GM19025 (cell line): ENCODE measurements at regions not wholly inside any gene's neighbourhood (a gene's known extent, or its start where the extent isn't known, plus 50 kb on each side); places are given as distances from the start of the nearest gene placed in this dataset.
"Not testable (repeated sequence)": the region's sequence is repeated elsewhere in the genome, so short reads cannot be mapped to it uniquely, and the experiment has no call there.

Source experiments
- ATAC-seq: cut with Tn5 transposase; IDR thresholded peaks from one replicate; pipeline ENCODE4 v1.9.1; 2021; ENCODE audit warnings: mild to moderate bottlenecking, low read depth, moderate library complexity; ENCODE audit not compliant: unreplicated experiment

DNA sequence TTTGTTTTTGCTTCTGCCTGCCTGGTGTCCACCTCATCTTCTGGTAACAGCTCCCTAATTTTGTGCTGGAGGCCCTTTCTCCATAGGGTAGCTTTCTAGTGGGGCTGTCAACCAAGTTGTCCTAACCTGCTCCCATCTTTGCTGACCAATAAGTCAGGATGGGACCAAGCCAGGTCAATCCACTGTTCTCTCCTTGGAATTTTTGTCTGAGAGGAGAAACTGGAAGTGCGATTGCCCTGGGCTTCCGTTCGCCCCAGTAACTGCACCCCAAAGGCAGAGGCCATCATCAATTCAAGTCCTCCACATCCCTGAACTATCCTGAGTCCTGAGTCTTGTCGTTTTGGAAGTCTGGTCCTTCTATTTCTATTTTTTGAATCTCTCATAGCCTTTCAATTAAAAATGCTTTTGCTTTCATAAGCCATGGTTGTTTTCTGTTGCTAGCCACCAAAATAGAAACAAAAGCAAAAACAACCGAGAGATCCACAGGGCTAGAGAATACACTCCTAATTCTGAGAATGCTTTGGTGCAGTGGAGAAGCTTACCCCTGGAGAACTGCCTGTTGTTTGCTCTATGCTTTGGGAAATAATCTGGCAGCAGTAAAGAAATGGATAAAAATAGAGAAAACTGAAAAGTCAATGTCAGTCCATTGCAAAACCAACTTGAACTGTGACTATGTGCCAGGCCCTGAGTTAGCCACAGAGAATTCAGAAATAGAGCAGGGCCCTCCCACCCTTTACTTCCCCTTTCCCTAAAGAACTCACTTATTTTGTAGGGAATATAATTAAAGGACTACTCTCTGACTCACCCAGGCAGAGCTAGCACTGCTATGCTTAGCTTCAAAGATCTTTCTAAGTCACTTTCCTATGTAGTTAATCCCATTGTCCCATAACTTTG, 368.1 kb downstream of the CXCL12 start:
- ATAC-seq = no peak

DNA sequence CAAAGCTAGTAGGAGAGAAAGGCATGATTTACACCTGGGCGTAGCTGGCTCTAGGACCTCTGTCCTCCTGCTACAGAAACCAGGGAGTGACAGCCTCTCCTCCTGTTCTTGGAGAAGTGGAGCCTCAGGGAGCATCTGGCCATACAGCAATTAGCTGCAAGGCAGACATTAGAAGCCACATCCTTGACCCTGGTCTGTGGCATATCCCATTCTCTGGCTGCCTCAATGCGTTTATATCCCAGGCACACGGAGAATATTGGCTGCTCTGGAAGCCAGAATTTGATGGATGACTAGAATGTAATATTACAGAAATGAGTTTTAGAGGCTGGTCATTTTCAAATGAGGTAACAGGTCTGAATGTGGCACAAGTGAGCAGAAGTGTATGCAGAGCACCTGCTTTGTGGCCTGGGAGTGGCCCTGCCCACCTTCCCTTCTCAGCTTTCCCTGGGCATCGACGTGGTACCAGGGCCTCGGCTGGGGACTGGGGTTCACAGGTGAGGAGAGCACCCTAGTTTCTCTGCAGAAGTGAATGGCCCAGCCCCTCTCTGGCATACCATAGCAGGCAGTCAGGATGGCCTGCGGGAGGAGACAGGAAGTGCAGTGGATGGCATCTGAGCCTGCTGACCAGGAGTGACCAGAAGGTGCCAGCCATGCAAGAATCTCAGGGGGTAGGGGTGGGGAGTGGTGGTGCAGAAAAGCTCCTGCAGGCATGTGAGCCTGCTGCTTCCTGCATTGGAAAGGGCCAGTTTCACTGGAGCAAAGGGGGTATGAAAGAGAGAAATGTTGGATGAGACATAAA, 367.2 kb upstream of the ZNF32 start:
- ATAC-seq = no peak

DNA sequence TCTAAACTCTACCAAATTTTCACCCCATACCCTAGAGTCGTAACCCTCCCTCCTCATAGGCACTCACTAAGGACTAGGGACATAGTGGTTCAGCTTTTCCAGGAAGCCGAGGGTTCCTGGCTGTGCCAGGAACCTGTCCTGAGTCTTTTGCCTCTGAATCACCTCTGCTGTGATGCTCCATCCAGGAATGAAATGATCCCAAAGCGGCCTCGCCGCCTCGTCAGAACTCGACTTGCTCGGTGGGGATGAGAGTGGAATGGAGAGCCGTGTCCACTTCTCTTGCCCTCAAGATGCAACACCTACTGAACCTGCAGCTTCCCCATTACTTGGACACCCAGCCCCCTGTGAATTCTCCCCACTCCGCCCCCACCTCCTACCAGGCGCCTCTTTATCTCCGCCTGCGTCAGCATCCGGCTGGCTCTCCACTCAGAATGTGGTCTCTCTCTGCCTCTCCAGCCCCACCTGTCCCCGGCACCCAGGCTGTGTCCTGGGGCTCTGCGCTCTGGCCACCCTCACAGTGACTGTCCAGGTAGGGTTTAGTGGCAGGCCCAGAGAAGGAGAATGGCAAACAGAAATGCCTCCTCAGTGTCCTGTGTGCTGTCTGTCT, 366.1 kb upstream of the ZNF32 start:
- no peak for ATAC-seq

DNA sequence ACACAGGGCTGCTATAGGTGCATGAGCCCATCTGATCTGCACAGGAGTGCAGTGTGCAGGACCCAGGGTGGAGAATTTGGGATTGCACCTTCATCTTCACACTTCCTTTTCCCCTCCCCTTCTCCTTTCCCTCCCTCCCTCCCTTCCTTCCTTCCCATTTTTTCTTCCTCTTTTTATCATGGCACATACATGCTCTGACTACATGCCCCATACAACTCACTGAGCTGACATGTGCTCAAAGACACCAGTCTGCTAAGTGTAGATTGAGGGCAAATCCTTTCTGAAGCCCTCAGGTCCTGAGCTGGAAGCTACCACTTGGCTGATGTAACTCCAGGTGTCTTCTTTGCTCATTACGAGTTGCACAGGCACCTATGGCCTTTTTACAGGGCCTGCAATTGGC, 365.3 kb upstream of the ZNF32 start:
- no peak for ATAC-seq

DNA sequence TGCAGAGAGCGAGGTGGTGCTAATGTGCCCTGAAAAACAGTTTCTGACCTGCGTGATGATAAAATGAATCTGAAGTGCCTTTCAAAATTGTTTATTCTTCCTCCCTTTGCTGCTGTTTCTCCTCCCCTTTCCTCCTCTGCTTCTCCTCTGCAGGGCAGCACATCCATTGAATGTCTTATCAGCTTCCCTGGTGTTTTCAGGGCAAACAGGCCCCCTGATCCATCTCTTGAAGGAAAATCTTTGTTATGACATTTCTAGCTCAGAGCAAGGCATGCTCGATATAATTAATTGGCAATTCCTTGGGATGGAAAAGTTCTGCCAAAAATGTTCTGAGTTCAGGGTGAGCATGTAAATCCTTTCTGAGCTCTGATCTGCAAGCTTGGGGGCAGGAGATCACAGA, 364.2 kb upstream of the ZNF32 start:
- no peak for ATAC-seq

DNA sequence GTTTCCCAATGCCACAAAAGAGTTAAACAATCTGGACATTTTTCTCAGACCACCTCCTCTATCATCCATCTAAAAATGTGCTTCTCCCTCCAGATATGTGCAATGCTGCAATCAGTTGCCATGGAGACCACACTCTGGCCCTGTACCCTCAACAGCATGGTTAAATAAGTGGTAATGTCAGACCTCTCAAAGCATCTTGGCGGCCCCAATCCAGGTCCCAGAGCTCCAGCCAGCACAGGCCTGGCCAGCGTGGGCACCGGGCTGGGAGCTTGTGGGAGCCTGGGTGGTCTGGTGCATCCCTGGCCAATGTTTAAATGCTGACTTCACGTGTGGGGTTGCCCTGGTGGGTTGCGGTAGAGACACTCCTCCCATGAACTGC, 362.9 kb upstream of the ZNF32 start:
- no peak for ATAC-seq

DNA sequence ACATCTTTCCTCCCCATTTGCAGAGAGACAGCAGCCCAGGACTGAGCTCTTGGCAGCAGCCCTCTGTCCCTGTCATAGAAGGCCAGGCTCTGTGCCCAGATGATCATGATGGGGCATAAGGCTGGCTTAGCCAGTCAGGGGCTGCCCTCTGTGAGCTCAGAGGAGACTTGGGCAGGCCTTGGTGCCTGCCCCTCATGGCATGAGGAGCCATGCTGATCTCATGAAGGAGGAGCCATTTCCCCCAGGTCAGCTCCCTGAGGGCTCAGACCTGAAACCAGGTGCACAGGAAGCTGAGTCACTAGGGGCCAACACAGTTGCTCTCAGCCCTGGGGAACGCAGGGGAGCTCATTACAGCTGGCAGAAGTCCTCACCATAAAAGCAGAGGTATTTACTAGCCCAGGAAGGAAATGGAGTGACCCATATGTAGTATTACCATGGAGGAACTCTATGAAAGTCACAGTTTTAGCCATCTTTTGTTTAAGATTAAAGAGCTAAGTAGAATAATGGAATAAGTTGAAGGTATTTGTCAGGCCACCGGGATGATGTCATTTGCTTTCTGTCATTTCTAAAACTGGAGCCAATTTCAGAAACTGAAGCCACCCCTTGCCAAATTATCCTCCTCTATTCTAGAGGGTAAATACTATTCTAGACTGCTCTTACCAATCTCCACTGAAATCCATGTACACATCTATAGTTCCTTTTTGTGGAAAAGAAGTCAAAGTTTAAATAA, 362.4 kb upstream of the ZNF32 start:
- ATAC-seq = peak; percentile 87

DNA sequence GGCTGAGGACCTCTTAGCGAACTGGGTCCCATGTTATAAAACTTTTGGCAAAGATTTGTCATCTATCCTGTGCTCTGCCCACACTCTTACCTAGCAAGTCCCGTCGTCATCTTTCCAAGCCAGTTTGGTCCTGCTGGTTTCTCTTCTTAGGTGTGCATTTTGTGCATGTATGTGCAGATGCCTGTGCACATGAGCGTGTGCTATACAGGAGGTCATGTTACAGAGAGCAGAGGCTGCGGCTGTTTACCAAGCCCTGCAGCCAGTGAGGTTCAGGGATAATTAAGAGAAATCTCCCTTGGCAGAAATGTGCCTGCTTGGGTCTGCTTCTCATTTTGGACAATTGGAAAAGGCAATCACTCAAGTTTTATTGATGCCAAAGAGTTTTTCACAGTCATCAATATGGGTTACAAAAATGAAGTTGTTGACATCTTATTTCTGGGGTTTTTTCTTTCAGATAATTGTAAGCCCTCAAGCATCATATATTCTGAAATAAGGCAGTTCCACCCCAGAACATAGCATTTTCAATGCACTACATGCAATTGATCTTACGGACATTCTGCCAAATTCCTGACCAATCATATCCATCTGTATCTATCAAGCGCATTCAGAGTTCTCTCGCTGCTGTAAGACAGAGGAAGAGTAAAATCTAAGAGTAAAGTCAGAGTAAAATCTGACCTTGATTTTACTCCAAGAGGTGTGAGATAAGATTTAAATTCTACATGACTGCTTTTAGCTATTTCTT, 361.4 kb upstream of the ZNF32 start:
- no peak for ATAC-seq

DNA sequence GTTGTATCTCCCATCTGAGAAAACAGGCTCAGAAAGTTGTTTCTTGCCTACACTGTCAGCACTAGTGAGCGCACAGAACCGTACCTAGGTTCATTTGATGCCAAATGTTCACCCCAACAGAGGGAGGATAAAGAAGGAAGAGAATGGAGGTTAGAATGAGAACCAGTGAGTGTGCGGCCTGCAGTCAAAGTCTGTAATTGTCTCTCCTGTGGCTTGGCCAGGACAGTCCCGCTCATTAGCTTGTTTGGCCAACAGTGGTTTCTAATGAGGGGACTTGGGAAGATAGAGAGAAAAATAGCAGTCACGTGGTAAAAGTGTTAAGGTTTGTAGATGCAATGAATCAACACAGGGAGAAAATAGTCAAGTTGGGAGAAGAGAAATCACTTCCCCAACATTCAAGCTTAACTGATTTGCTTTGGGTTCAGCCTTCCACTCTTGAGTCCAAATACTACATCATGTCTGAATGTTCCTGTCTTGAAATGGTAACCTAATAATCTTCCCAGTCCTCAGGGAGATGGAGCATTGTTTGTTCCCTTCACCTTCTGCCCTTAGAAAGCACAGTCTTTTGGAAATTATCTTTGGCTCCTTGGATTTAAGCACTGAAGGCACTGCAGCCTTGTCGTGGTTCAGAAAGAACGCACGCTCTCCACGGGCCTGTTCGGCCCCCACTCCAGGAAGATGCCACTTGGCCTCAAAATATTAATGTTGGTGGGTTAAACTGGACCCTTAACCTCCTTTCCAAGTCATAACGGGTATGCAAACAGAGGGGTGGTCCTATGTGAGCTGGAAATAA, 360.4 kb upstream of the ZNF32 start:
- ATAC-seq = no peak

DNA sequence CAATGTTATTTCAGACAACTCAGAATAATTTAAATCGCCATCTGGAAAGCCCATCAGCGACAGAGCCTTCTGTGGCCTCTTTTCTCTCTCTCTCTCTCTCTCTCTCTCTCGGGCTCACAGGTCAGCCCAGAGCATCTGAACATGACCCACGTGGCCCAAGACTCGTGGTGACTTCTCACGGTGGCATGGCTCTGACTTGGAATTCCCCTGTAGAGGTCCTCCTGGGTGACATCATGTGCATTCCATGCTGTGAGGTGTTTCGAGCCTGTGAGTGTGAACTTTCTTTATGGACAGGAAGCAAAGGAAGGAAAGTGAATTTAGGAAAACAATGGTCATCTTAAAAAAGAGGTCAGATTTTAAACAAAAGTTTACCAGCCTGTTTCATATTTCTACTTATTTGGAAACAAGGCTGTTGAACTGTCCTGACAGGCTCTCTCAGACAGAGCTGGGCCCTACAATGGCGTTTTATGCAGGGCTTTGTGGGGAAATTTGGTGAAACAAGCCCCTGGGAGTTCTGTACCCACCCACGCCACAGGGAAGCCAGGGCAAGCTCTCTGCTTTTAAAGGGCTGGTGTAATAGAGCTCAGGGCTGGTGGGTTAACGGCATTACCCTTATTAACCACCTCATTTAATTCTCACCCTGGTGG, 359.7 kb upstream of the ZNF32 start:
- peak; percentile 55 for ATAC-seq

DNA sequence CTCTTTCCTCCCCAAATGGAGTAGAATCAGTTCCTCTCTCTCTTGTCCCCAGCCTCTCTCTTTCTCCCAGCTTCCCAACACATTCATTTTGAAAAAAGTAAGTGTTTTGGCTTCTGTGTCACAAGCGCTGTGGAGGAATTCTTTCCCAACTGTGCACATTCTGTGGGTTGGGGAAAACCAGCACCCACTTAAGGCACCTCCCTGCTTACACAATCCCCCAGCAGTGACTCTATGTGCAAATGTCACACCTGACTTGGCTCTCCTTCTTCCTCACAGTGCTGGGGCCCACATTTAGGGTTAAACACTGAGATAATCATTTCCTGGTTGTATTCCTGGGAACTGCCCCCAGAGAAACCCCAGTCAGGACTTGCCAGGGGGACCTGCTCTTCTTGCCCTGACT, 358.1 kb upstream of the ZNF32 start:
- no peak for ATAC-seq

DNA sequence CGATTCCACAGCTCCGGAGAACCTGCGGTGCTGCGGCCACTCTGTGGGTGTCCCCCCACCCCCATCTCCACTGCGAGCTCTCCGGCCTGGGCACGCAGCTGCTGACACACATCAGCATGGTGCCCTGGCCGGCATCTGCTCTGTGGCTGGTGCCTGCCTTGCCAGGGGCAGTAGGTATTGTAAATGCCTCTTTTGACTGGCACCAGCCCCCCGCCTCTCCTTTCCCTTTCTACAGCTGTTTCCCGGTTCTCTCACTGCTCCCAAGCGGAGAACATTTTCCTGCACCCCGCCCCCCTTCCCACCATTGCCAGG, 357.1 kb upstream of the ZNF32 start:
- ATAC-seq = no peak

DNA sequence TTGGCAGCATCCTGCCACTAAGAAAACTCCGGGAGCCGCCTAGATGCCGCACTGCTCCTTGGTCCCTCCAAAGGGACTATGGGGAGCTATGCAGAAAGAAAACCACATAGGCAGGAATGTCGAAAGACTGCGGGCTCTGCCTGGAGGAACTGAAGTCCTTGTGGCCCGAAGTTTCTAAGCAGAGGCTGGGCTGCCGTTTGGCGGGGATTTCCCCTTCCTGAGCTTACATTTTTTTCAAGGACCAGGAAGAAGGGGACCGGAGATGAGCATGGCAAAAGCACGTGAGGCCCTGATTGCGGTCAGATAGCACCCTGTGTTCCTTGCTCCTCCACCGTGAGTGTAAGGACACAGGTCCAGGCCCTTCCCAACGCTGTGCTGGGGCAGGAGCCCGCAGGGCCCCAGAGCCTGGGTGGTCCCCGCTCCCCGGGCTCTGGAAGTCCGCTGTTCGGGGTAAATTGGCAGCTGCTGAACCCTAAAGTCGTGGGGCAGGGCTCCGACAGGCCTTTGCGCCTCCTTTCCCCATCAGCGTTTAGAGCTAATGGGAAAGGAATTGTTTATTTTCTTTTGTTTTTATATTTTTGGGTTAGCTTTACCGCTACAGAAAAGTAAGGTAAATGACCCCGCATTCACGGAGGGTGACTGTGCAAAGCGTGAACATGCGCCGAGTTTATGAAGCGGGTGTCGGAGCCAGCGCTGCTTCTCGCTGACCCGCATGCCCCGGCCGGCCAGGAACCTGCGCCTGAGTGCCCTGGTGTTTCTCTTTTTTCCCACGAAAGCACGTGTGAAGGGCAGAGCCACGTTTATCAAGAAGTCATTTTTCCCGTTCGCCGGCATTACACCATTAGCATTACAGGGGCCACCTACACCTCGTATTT, 356.5 kb upstream of the ZNF32 start:
- no peak for ATAC-seq

DNA sequence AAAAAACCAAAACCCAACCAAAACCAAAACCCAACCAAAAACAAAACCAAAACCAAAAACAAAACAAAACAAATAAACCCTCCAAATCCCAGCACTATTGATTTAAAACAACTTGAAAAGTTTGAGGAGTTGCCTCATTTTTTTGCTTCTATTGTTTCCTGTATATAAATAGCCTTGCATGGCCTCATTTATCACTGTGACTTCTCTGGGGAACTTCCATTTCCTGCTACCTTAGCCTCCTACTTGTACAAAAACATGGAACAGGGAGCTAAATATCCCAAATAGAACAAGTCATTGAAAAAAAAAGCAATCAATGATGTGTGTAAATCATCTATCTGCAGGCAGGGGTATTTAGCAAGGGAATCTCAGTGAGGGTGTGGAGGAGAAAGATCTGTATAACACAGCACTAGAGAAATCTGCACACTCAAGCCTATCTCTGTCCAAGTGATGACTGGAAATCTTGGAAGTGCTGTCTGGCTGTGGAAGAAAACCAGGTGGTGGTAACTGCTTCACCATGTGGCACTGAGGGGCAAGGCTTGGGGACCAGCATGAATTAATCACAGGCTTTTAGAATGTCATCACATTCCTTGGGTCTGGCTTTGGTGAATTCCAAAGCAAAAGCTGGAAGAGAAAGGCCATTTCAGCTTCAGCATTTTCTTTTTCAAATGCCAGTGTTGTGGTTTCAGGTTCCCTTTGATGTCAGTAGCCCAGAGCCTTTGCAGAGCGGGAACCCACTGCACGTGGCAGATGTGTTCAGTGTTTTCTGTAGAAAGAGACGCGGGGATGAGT, 349.5 kb upstream of the ZNF32 start:
- ATAC-seq = no peak

DNA sequence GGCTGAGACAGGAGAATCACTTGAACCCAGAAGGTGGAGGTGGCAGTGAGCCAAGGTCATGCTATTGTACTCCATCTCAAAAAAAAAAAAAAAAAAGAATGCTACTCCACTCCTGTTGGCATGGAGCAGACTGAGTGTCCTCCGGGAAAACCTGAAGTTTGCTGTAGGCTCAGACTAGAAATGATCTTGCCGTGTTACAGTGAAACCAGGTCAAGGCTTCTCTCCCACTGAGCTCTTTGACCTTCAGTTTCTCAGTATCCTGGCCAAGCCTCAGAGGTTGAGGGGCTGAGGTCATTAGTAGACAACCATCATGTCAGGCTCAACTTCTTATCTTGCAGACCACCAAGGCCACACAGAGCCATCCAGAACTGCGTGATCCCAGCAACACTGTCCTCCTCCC, 348.6 kb upstream of the ZNF32 start:
- ATAC-seq = no peak

DNA sequence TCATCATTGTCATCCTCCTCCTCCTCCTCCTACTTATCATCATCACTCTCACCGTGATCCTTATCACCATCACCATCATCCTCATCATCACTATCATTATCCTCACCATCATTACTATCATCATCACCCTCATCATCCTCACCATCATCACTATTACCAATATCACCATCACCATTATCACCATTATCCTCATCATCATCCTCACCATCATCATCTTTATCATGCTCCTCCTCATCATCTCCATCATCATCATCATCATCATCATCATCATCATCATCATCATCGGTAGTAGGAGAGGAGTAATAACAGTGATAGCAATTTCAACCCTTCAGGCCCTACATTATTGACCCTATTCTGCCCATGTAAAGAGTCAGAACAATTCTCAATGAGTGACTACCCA, 345.9 kb upstream of the ZNF32 start:
- no peak for ATAC-seq

DNA sequence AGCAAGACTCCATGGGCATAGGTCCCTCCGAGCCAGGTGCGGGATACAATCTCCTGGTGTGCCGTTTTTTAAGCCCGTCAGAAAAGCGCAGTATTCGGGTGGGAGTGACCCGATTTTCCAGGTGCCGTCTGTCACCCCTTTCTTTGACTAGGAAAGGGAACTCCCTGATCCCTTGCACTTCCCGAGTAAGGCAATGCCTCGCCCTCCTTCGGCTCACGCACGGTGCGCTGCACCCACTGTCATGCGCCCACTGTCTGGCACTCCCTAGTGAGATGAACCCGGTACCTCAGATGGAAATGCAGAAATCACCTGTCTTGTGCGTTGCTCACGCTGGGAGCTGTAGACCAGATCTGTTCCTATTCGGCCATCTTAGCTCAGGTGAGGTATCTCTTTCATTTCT, 344.1 kb upstream of the ZNF32 start:
- not testable (repeated sequence) for ATAC-seq
